Spleen (tissue), 11 donors: ENCODE measurements at regions not wholly inside any gene's neighbourhood (a gene's known extent, or its start where the extent isn't known, plus 50 kb on each side); places are given as distances from the start of the nearest gene placed in this dataset.

ENCODE experiments used
- DNase-seq: peaks from one replicate; pipeline ENCODE4 v3.0.0-alpha.2; 2020
- H3K27ac ChIP-seq, 8 donors: fragments of 200-600 bp; sonication (generic) in 7 of 8; 1 replicate in 4 of 8; 2 replicates in 4 of 8; pipeline versions ENCODE4 v1.5.0 to v1.8.0; 2016 to 2021; ENCODE audit warnings: inconsistent platforms in 4 of 8, mild to moderate bottlenecking in 4 of 8, moderate library complexity in 1 of 8
- H3K27me3 ChIP-seq, 7 donors: fragments of 200-600 bp; sonication (generic) in 6 of 7; replicated peaks in 1 of 7; 1 replicate in 4 of 7; 2 replicates in 3 of 7; pipeline versions ENCODE4 v1.5.0 to v1.8.0; 2016 to 2021; ENCODE audit warnings: inconsistent platforms in 3 of 7, mild to moderate bottlenecking in 1 of 7
- H3K36me3 ChIP-seq, 6 donors: fragments of 200-600 bp; sonication (generic) in 5 of 6; 1 replicate in 4 of 6; 2 replicates in 2 of 6; pipeline versions ENCODE4 v1.5.0 to v1.8.0; 2016 to 2021; ENCODE audit warnings: inconsistent platforms in 2 of 6
- H3K4me1 ChIP-seq, 6 donors: fragments of 200-600 bp; sonication (generic) in 5 of 6; 1 replicate in 3 of 6; 2 replicates in 3 of 6; pipeline versions ENCODE4 v1.5.0 to v1.8.0; 2016 to 2021; ENCODE audit warnings: inconsistent platforms in 3 of 6
- H3K4me3 ChIP-seq, 8 donors: fragments of 200-600 bp; sonication (generic) in 7 of 8; 1 replicate in 4 of 8; 2 replicates in 4 of 8; pipeline versions ENCODE4 v1.5.0 to v1.8.0; 2016 to 2021; ENCODE audit warnings: inconsistent platforms in 4 of 8, mild to moderate bottlenecking in 4 of 8, moderate library complexity in 2 of 8
- H3K9me3 ChIP-seq, 8 donors: fragments of 200-600 bp; sonication (generic) in 7 of 8; 1 replicate in 4 of 8; 2 replicates in 4 of 8; pipeline versions ENCODE4 v1.5.0 to v1.8.0; 2016 to 2021; ENCODE audit warnings: inconsistent platforms in 4 of 8
- CTCF ChIP-seq, 11 experiments: fragments of 200-600 bp in 7 of 11; fragments of 450-650 bp in 4 of 11; sonication (generic) in 4 of 11; IDR thresholded peaks in 8 of 11; conservative IDR thresholded peaks in 3 of 11; 1 replicate in 7 of 11; 2 replicates in 4 of 11; pipeline versions ENCODE4 v1.4.0 to v1.8.0; 2016 to 2021; ENCODE audit warnings: antibody characterized with exemption in 11 of 11, inconsistent platforms in 4 of 11, mild to moderate bottlenecking in 1 of 11
- POLR2A ChIP-seq, 3 donors: fragments of 450-650 bp; IDR thresholded peaks; one replicate each; pipeline ENCODE4 v1.5.1; 2017; ENCODE audit warnings: antibody characterized with exemption in 3 of 3, mild to moderate bottlenecking in 1 of 3
- POLR2AphosphoS5 ChIP-seq, 3 donors: sonication (generic); formaldehyde crosslinking; IDR thresholded peaks; one replicate each; pipeline ENCODE4 v1.5.1; 2017; ENCODE audit warnings: antibody characterized with exemption in 3 of 3
- WGBS, 5 donors: extraction: QIAGEN DNeasy Blood & Tissue Kit in 3 of 5; methylation state at CpG; one replicate each; pipeline versions ENCODE4 v1.1.5 to v1.1.7; 2013 to 2018; 5-methylcytosine and 5-hydroxymethylcytosine counted together
- intact Hi-C: fragments of 100-400 bp; cut with DNase I; formaldehyde crosslinking; loops from one replicate; pipeline ENCODE4 v1.15.0; 2023; ENCODE audit warnings: low total_unique reads
- donor health status: healthy with polysubstance abuse.
- donor health status: DM: no; HTN: no; CAD: no; lungs with moderate emphysema.
- donor health status: DM: no; HTN: no; CAD: no.
- donor health status: Bipolar disorder and iron deficiency.
- donor health status: healthy.
- donor health status: DM: no; HTN: no; CAD: no.
- donor health status: DM: yes; HTN: yes; CAD: no.

- TF ChIP-seq POLR2A (IDR thresholded peaks at IDR 0.05): no peak
- Histone ChIP-seq H3K9me3 (no peaks in the 10 kb centered on the region), H3K27ac (no peak overlapping the region), H3K4me3 (no peak overlapping the region), H3K27me3 (peaks cover 0 to 12% (median 0%) of the 10 kb centered on the region in 7 donors), H3K36me3 (no peaks in the 10 kb centered on the region), H3K4me1 (no peaks in the 10 kb centered on the region)
- WGBS, 5 donors: 57 to 69% (median 65%) methylated on average over 3 of the region's 3 CpGs
- intact Hi-C loops: no loop called here
- DNase-seq: no peak
These were observed 229.1 kb upstream of the FN1 start for GRCh38 chr2:215664847-215665525.

DNA sequence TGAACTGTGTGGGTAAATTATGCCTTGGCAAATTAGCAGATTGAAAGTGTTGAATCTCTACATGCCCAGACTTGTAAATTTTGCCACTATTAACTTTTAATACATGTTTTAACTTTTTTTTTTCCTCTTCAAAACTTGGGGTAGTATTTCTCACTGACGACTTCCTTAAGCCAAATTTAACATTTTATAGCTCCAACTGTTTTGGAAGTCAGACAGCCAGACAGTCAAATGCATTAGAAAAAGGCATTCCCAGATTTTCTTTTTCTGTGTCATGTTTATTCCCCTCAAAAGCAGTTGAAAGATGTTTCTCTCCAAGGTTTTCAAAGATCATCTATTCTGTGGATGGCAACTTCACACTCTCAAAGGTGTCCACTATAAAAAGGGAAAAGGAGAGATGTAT lies 226.8 kb upstream of the FN1 start:
- Histone ChIP-seq H3K27ac (no peak overlapping the region), H3K9me3 (no peaks in the 10 kb centered on the region), H3K27me3 (no peaks in the 10 kb centered on the region), H3K4me3 (no peak overlapping the region), H3K4me1 (no peaks in the 10 kb centered on the region), H3K36me3 (no peaks in the 10 kb centered on the region)
- intact Hi-C loops: no loop called here
- 62 to 91% (median 80%) methylated on average over 1 of the region's 1 CpG for WGBS, 5 donors
- no peak for DNase-seq
- TF ChIP-seq CTCF (IDR thresholded peaks at IDR 0.05 in 8 of 11, conservative IDR thresholded peaks at IDR 0.05 in 3 of 11) (no peak), POLR2A (IDR thresholded peaks at IDR 0.05) (no peak), POLR2AphosphoS5 (IDR thresholded peaks at IDR 0.05) (no peak)

GRCh38 chr2:215660687-215661086 lies 224.8 kb upstream of the FN1 start:
- H3K4me1 ChIP-seq: no peaks in the 10 kb centered on the region
- WGBS, 5 donors: 71 to 90% (median 89%) methylated on average over 8 of the region's 8 CpGs
- H3K27me3 ChIP-seq: no peaks in the 10 kb centered on the region
- no peak for TF ChIP-seq POLR2A (IDR thresholded peaks at IDR 0.05)
- no peak for TF ChIP-seq POLR2AphosphoS5 (IDR thresholded peaks at IDR 0.05)
- TF ChIP-seq CTCF (IDR thresholded peaks at IDR 0.05 in 8 of 11, conservative IDR thresholded peaks at IDR 0.05 in 3 of 11): no peak
- intact Hi-C loops: no loop called here
- no peak for DNase-seq
- no peak overlapping the region for H3K27ac ChIP-seq
- H3K4me3 ChIP-seq: no peak overlapping the region
- H3K9me3 ChIP-seq: no peaks in the 10 kb centered on the region
- no peaks in the 10 kb centered on the region for H3K36me3 ChIP-seq

- 62 to 80% (median 78%) methylated on average over 4 of the region's 4 CpGs for WGBS, 5 donors
These were observed 223.8 kb upstream of the FN1 start for GRCh38 chr2:215659650-215660049.

More at GRCh38 chr2:215659650-215660049, 223.8 kb upstream of the FN1 start:
- Histone ChIP-seq H3K36me3 (no peaks in the 10 kb centered on the region), H3K27me3 (no peaks in the 10 kb centered on the region), H3K4me3 (no peak overlapping the region), H3K27ac (no peak overlapping the region), H3K4me1 (no peaks in the 10 kb centered on the region), H3K9me3 (no peaks in the 10 kb centered on the region)
- TF ChIP-seq POLR2AphosphoS5 (IDR thresholded peaks at IDR 0.05) (no peak), POLR2A (IDR thresholded peaks at IDR 0.05) (no peak), CTCF (IDR thresholded peaks at IDR 0.05 in 8 of 11, conservative IDR thresholded peaks at IDR 0.05 in 3 of 11) (no peak)
- intact Hi-C loops: no loop called here
- DNase-seq: no peak
